Esophagus squamous epithelium (tissue), 4 donors: ENCODE measurements at regions not wholly inside any gene's neighbourhood (a gene's known extent, or its start where the extent isn't known, plus 50 kb on each side); places are given as distances from the start of the nearest gene placed in this dataset.

Source experiments
- POLR2A ChIP-seq, 4 donors: fragments of 450-650 bp; IDR thresholded peaks; one replicate each; pipeline ENCODE4 v1.6.1; 2017; ENCODE audit warnings: antibody characterized with exemption in 4 of 4, mild to moderate bottlenecking in 4 of 4, moderate library complexity in 3 of 4
- TF ChIP-seq, protein P1 (sequence below), 6 experiments: fragments of 450-650 bp in 4 of 6; fragments of 200-600 bp in 2 of 6; sonication (generic) in 2 of 6; IDR thresholded peaks; one replicate each; pipeline ENCODE4 v1.5.1; 2016 to 2019; ENCODE audit warnings: antibody characterized with exemption in 6 of 6, mild to moderate bottlenecking in 4 of 6, moderate library complexity in 4 of 6

DNA sequence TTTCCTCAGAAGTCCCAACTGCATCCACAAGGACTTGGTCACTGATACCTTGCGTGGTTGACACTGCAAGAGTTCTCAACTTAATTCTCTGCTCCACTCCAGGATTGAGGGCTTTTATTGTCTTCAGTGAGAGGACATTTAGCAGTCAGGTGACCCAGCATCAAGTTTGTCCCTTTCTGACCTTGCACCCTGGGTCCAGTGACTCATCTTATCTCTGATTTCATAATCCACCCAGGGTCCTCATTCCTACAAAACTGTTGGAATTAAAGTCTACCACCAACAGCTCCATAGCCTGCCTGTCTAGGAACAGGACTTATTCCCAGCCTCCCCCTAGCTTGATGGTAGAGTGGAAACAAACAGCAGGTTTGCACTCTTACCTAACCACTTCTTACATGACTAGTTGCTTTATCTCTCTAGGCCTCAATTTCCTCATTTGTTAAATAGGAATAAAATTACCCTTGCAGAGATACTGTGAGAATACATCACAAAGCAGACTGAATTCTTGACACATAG, 151.3 kb upstream of the LPP start:
- TF ChIP-seq, protein P1, sequence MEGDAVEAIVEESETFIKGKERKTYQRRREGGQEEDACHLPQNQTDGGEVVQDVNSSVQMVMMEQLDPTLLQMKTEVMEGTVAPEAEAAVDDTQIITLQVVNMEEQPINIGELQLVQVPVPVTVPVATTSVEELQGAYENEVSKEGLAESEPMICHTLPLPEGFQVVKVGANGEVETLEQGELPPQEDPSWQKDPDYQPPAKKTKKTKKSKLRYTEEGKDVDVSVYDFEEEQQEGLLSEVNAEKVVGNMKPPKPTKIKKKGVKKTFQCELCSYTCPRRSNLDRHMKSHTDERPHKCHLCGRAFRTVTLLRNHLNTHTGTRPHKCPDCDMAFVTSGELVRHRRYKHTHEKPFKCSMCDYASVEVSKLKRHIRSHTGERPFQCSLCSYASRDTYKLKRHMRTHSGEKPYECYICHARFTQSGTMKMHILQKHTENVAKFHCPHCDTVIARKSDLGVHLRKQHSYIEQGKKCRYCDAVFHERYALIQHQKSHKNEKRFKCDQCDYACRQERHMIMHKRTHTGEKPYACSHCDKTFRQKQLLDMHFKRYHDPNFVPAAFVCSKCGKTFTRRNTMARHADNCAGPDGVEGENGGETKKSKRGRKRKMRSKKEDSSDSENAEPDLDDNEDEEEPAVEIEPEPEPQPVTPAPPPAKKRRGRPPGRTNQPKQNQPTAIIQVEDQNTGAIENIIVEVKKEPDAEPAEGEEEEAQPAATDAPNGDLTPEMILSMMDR (IDR thresholded peaks at IDR 0.05): no peak
- TF ChIP-seq POLR2A (IDR thresholded peaks at IDR 0.05): no peak
